ENCODE measurements at regions not wholly inside any gene's neighbourhood (a gene's known extent, or its start where the extent isn't known, plus 50 kb on each side); places are given as distances from the start of the nearest gene placed in this dataset.

- FAIRE-seq = no peak
- no peak overlapping the region for H2AFZ ChIP-seq (ENCODE audit: control insufficient read depth, low read length)
Observed at GRCh38 chr9:7561527-7562080, 238.0 kb downstream of the DMAC1 start.

GRCh38 chr9:7560669-7561305 is 238.8 kb downstream of the DMAC1 start:
- no peak for FAIRE-seq
- no peak for DNase-seq (ENCODE audit: low read depth, low spot score)
- Histone ChIP-seq H3K79me2 (ENCODE audit: control insufficient read depth, insufficient read depth, low read length) (no peaks in the 10 kb centered on the region), H4K20me1 (ENCODE audit: control insufficient read depth, extremely low read depth, insufficient read depth, low read length) (no peaks in the 10 kb centered on the region), H3K9me1 (ENCODE audit: control insufficient read depth, extremely low read depth, insufficient read depth, low read length) (no peaks in the 10 kb centered on the region), H3K36me3 (ENCODE audit: control insufficient read depth in 2 of 2, extremely low read depth in 1 of 2, insufficient read depth in 2 of 2, low read length in 2 of 2) (no peaks in the 10 kb centered on the region), H2AFZ (ENCODE audit: control insufficient read depth, low read length) (no peak overlapping the region), H3K4me3 (ENCODE audit: control insufficient read depth in 2 of 3, extremely low read depth in 1 of 3, insufficient read depth in 2 of 3, low read depth in 1 of 3, low read length in 3 of 3) (no peak overlapping the region), H3K27ac (ENCODE audit: control insufficient read depth, insufficient read depth, low read length) (no peak overlapping the region), H3K4me1 (ENCODE audit: control insufficient read depth, extremely low read depth, insufficient read depth, low read length) (no peaks in the 10 kb centered on the region), H3K9ac (ENCODE audit: control insufficient read depth, extremely low read depth, insufficient read depth, low read length) (no peak overlapping the region), H3K27me3 (ENCODE audit: control insufficient read depth, extremely low read depth, insufficient read depth, low read length) (no peaks in the 10 kb centered on the region), H3K9me3 (ENCODE audit: control insufficient read depth, low read depth, low read length) (no peaks in the 10 kb centered on the region), H3K4me2 (ENCODE audit: control insufficient read depth, extremely low read depth, insufficient read depth, low read depth, low read length) (no peak overlapping the region)
- no peak for TF ChIP-seq EZH2 (IDR thresholded peaks at IDR 0.05; ENCODE audit: low read length)
- TF ChIP-seq CTCF (optimal IDR thresholded peaks at IDR 0.05 in 1 of 3, IDR thresholded peaks at IDR 0.05 in 1 of 3, conservative IDR thresholded peaks at IDR 0.05 in 1 of 3; ENCODE audit: extremely low read depth in 1 of 3, insufficient read depth in 2 of 3, low read length in 3 of 3) = no peak
- dilution Hi-C loops (cut with MboI; ENCODE audit: extremely low pct_ligation_motif_present, low sequenced_read_pairs) = no loop called here

More at GRCh38 chr9:7561527-7562080, 238.0 kb downstream of the DMAC1 start:
- H3K27me3 ChIP-seq (ENCODE audit: control insufficient read depth, extremely low read depth, insufficient read depth, low read length) = no peaks in the 10 kb centered on the region
- dilution Hi-C loops (cut with MboI; ENCODE audit: extremely low pct_ligation_motif_present, low sequenced_read_pairs) = no loop called here
- H3K9me3 ChIP-seq (ENCODE audit: control insufficient read depth, low read depth, low read length) = no peaks in the 10 kb centered on the region
- H3K4me1 ChIP-seq (ENCODE audit: control insufficient read depth, extremely low read depth, insufficient read depth, low read length) = no peaks in the 10 kb centered on the region
- H3K4me3 ChIP-seq (ENCODE audit: control insufficient read depth in 2 of 3, extremely low read depth in 1 of 3, insufficient read depth in 2 of 3, low read depth in 1 of 3, low read length in 3 of 3) = no peak overlapping the region
- no peaks in the 10 kb centered on the region for H3K36me3 ChIP-seq (ENCODE audit: control insufficient read depth in 2 of 2, extremely low read depth in 1 of 2, insufficient read depth in 2 of 2, low read length in 2 of 2)
- no peaks in the 10 kb centered on the region for H3K9me1 ChIP-seq (ENCODE audit: control insufficient read depth, extremely low read depth, insufficient read depth, low read length)
- no peaks in the 10 kb centered on the region for H3K79me2 ChIP-seq (ENCODE audit: control insufficient read depth, insufficient read depth, low read length)
- no peak for DNase-seq (ENCODE audit: low read depth, low spot score)
- H3K4me2 ChIP-seq (ENCODE audit: control insufficient read depth, extremely low read depth, insufficient read depth, low read depth, low read length) = no peak overlapping the region
- no peaks in the 10 kb centered on the region for H4K20me1 ChIP-seq (ENCODE audit: control insufficient read depth, extremely low read depth, insufficient read depth, low read length)
- H3K27ac ChIP-seq (ENCODE audit: control insufficient read depth, insufficient read depth, low read length) = no peak overlapping the region
- no peak overlapping the region for H3K9ac ChIP-seq (ENCODE audit: control insufficient read depth, extremely low read depth, insufficient read depth, low read length)
- TF ChIP-seq EZH2 (IDR thresholded peaks at IDR 0.05; ENCODE audit: low read length) (no peak), CTCF (optimal IDR thresholded peaks at IDR 0.05 in 1 of 3, IDR thresholded peaks at IDR 0.05 in 1 of 3, conservative IDR thresholded peaks at IDR 0.05 in 1 of 3; ENCODE audit: extremely low read depth in 1 of 3, insufficient read depth in 2 of 3, low read length in 3 of 3) (no peak)

Data from keratinocyte (primary cell).